GM23338 (cell line): ENCODE measurements at regions not wholly inside any gene's neighbourhood (a gene's known extent, or its start where the extent isn't known, plus 50 kb on each side); places are given as distances from the start of the nearest gene placed in this dataset.

ENCODE experiments used
- ATAC-seq: fragments of 200-7000 bp; cut with Tn5 transposase; 3 replicates; pipeline ENCODE4 v1.9.1; 2020
- DNase-seq: peaks from one replicate; pipeline ENCODE4 v3.0.0-alpha.2; 2015; ENCODE audit warnings: low spot score
- H2AFZ ChIP-seq: fragments of 200-600 bp; sonication (generic); 2 replicates; pipeline ENCODE4 v1.8.0; 2016; ENCODE audit warnings: antibody characterized with exemption, mild to moderate bottlenecking, moderate library complexity
- H3F3A ChIP-seq: fragments of 200-600 bp; sonication (generic); replicated peaks from 2 replicates; pipeline ENCODE4 v1.8.0; 2017; ENCODE audit warnings: antibody characterized with exemption, mixed run types, low read depth
- H3K27ac ChIP-seq: fragments of 200-600 bp; sonication (generic); 2 replicates; pipeline ENCODE4 v1.6.1; 2016; ENCODE audit warnings: low read depth
- H3K27me3 ChIP-seq: fragments of 200-600 bp; sonication (generic); 2 replicates; pipeline ENCODE4 v1.8.0; 2016; ENCODE audit warnings: mild to moderate bottlenecking, mixed run types, moderate library complexity; ENCODE audit not compliant: insufficient read depth
- H3K36me3 ChIP-seq: fragments of 200-600 bp; sonication (generic); 2 replicates; pipeline ENCODE4 v1.8.0; 2016; ENCODE audit warnings: mild to moderate bottlenecking; ENCODE audit not compliant: insufficient read depth
- H3K4me1 ChIP-seq: fragments of 200-600 bp; sonication (generic); 2 replicates; pipeline ENCODE4 v1.8.0; 2016; ENCODE audit warnings: mild to moderate bottlenecking, moderate library complexity; ENCODE audit not compliant: insufficient read depth
- H3K4me2 ChIP-seq: fragments of 200-600 bp; sonication (generic); 2 replicates; pipeline ENCODE4 v1.7.1; 2017; ENCODE audit warnings: mixed run types
- H3K4me3 ChIP-seq: fragments of 200-600 bp; sonication (generic); 2 replicates; pipeline ENCODE4 v1.6.1; 2016; ENCODE audit warnings: mixed run types
- H3K79me2 ChIP-seq: fragments of 200-600 bp; sonication (generic); replicated peaks from 2 replicates; pipeline ENCODE4 v1.8.0; 2017; ENCODE audit warnings: mild to moderate bottlenecking; ENCODE audit not compliant: insufficient read depth
- H3K9me2 ChIP-seq: fragments of 200-600 bp; sonication (generic); 2 replicates; pipeline ENCODE4 v1.8.0; 2017; ENCODE audit not compliant: insufficient read depth
- H4K20me1 ChIP-seq: fragments of 200-600 bp; sonication (generic); replicated peaks from 2 replicates; pipeline ENCODE4 v1.8.0; 2017; ENCODE audit warnings: mild to moderate bottlenecking; ENCODE audit not compliant: insufficient read depth
- H3K27ac Mint-ChIP-seq: 2 replicates; pipeline ENCODE4 v1.8.0; 2020; ENCODE audit warnings: inconsistent platforms, mild to moderate bottlenecking, moderate library complexity, mixed read lengths
- H3K27me3 Mint-ChIP-seq: 3 replicates; pipeline ENCODE4 v1.8.0; 2022; ENCODE audit warnings: low read depth, mild to moderate bottlenecking, moderate library complexity, mixed read lengths, inconsistent platforms; ENCODE audit not compliant: insufficient read depth, poor library complexity
- H3K36me3 Mint-ChIP-seq: 3 replicates; pipeline ENCODE4 v1.8.0; 2021; ENCODE audit warnings: low read depth, mild to moderate bottlenecking, inconsistent platforms, moderate library complexity, mixed read lengths
- H3K4me1 Mint-ChIP-seq: 3 replicates; pipeline ENCODE4 v1.8.0; 2020; ENCODE audit warnings: mild to moderate bottlenecking, inconsistent platforms, mixed read lengths
- H3K4me3 Mint-ChIP-seq: 3 replicates; pipeline ENCODE4 v1.8.0; 2021; ENCODE audit warnings: moderate library complexity, mild to moderate bottlenecking, inconsistent platforms, mixed read lengths
- H3K9me3 Mint-ChIP-seq: 3 replicates; pipeline ENCODE4 v1.8.0; 2020; ENCODE audit warnings: moderate library complexity, mild to moderate bottlenecking, inconsistent platforms, mixed read lengths
- CREB1 ChIP-seq: fragments of 250-450 bp; sonication (Bioruptor Pico); IDR thresholded peaks from 2 replicates; pipeline ENCODE4 v1.5.0; 2020; ENCODE audit warnings: low read depth, mild to moderate bottlenecking, moderate library complexity
- EZH2 ChIP-seq: fragments of 200-600 bp; sonication (generic); IDR thresholded peaks from one replicate; pipeline ENCODE4 v1.8.0; 2017; ENCODE audit warnings: antibody characterized with exemption, mild to moderate bottlenecking, low read depth; ENCODE audit not compliant: unreplicated experiment
- EZH2phosphoT487 ChIP-seq: fragments of 200-600 bp; sonication (generic); IDR thresholded peaks from one replicate; pipeline ENCODE4 v1.8.1; 2018; ENCODE audit warnings: antibody characterized with exemption; ENCODE audit not compliant: unreplicated experiment
- JUNB ChIP-seq: IDR thresholded peaks from one replicate; pipeline ENCODE4 v1.6.1; 2016; ENCODE audit warnings: antibody characterized with exemption; ENCODE audit not compliant: unreplicated experiment
- NANOG ChIP-seq: IDR thresholded peaks from 2 replicates; pipeline ENCODE4 v1.6.1; 2016; ENCODE audit warnings: antibody characterized with exemption, borderline replicate concordance
- POLR2AphosphoS5 ChIP-seq: IDR thresholded peaks from 2 replicates; pipeline ENCODE4 v1.6.1; 2016; ENCODE audit warnings: antibody characterized with exemption, low read depth
- STAT1 ChIP-seq: IDR thresholded peaks from one replicate; pipeline ENCODE4 v1.6.1; 2016; ENCODE audit warnings: antibody characterized with exemption; ENCODE audit not compliant: unreplicated experiment
- ZNF114 ChIP-seq: fragments of 250-450 bp; sonication (Bioruptor Pico); IDR thresholded peaks from 2 replicates; pipeline ENCODE4 v1.5.0; 2020; ENCODE audit warnings: mild to moderate bottlenecking, moderate library complexity
- ZNF331 ChIP-seq: fragments of 250-450 bp; sonication (Bioruptor Pico); IDR thresholded peaks from 2 replicates; pipeline ENCODE4 v1.5.0; 2020; ENCODE audit warnings: low read depth, mild to moderate bottlenecking, moderate library complexity
- TF ChIP-seq, protein P1 (sequence below): IDR thresholded peaks from one replicate; pipeline ENCODE4 v1.6.1; 2018; ENCODE audit warnings: antibody characterized with exemption; ENCODE audit not compliant: unreplicated experiment
- TF ChIP-seq, protein P2 (sequence below): fragments of 250-450 bp; sonication (Bioruptor Pico); IDR thresholded peaks from 2 replicates; pipeline ENCODE4 v1.5.0; 2020; ENCODE audit warnings: mild to moderate bottlenecking, moderate library complexity
- TF ChIP-seq, protein P3 (sequence below), 2 experiments: fragments of 200-600 bp in 1 of 2; sonication (generic) in 1 of 2; conservative IDR thresholded peaks; 2 replicates each; pipeline versions ENCODE4 v1.5.1 to v1.6.1; 2016 to 2017; ENCODE audit warnings: antibody characterized with exemption in 2 of 2, low read depth in 2 of 2, mild to moderate bottlenecking in 2 of 2, moderate library complexity in 1 of 2
- TF ChIP-seq, protein P4 (sequence below): IDR thresholded peaks from 2 replicates; pipeline ENCODE4 v1.6.1; 2016; ENCODE audit warnings: antibody characterized with exemption

DNA sequence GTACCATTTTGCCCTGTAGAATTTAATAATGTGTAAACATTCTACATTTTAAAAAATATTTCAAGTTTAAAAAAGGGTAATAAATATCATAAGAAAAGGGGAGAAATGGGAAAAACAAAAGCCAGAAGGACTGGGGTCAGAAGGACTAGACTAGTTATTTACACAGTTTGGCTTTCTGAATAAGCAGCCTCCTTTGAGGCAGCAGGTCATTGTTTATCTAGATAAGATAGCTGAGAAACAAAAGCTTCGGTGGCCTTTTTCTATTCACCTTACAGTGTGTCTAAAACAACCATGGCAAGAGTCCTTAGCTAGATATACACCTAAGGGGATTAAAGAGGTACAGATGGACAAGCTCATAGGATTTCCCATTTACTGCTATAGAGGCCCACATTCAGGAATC, 396.5 kb upstream of the PMFBP1 start:
- Histone ChIP-seq H3K36me3 (no peaks in the 10 kb centered on the region), H3K4me3 (no peak overlapping the region), H3K4me1 (peaks cover 16% of the 10 kb centered on the region), H3K4me2 (no peak overlapping the region), H3K27me3 (no peaks in the 10 kb centered on the region), H3K27ac (no peak overlapping the region), H3K79me2 (no peaks in the 10 kb centered on the region), H4K20me1 (no peaks in the 10 kb centered on the region), H2AFZ (no peak overlapping the region), H3F3A (no peaks in the 10 kb centered on the region), H3K9me2 (no peaks in the 10 kb centered on the region)
- DNase-seq (no peak), ATAC-seq (no peak)
- TF ChIP-seq STAT1 (no peak), EZH2phosphoT487 (no peak), ZNF114 (CRISPR knock-in tag) (no peak), ZNF331 (CRISPR knock-in tag) (no peak), POLR2AphosphoS5 (no peak), EZH2 (no peak), CREB1 (CRISPR knock-in tag) (no peak), JUNB (no peak), NANOG (no peak)
- TF ChIP-seq, protein P1, sequence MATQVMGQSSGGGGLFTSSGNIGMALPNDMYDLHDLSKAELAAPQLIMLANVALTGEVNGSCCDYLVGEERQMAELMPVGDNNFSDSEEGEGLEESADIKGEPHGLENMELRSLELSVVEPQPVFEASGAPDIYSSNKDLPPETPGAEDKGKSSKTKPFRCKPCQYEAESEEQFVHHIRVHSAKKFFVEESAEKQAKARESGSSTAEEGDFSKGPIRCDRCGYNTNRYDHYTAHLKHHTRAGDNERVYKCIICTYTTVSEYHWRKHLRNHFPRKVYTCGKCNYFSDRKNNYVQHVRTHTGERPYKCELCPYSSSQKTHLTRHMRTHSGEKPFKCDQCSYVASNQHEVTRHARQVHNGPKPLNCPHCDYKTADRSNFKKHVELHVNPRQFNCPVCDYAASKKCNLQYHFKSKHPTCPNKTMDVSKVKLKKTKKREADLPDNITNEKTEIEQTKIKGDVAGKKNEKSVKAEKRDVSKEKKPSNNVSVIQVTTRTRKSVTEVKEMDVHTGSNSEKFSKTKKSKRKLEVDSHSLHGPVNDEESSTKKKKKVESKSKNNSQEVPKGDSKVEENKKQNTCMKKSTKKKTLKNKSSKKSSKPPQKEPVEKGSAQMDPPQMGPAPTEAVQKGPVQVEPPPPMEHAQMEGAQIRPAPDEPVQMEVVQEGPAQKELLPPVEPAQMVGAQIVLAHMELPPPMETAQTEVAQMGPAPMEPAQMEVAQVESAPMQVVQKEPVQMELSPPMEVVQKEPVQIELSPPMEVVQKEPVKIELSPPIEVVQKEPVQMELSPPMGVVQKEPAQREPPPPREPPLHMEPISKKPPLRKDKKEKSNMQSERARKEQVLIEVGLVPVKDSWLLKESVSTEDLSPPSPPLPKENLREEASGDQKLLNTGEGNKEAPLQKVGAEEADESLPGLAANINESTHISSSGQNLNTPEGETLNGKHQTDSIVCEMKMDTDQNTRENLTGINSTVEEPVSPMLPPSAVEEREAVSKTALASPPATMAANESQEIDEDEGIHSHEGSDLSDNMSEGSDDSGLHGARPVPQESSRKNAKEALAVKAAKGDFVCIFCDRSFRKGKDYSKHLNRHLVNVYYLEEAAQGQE: no peak
- TF ChIP-seq, protein P2, sequence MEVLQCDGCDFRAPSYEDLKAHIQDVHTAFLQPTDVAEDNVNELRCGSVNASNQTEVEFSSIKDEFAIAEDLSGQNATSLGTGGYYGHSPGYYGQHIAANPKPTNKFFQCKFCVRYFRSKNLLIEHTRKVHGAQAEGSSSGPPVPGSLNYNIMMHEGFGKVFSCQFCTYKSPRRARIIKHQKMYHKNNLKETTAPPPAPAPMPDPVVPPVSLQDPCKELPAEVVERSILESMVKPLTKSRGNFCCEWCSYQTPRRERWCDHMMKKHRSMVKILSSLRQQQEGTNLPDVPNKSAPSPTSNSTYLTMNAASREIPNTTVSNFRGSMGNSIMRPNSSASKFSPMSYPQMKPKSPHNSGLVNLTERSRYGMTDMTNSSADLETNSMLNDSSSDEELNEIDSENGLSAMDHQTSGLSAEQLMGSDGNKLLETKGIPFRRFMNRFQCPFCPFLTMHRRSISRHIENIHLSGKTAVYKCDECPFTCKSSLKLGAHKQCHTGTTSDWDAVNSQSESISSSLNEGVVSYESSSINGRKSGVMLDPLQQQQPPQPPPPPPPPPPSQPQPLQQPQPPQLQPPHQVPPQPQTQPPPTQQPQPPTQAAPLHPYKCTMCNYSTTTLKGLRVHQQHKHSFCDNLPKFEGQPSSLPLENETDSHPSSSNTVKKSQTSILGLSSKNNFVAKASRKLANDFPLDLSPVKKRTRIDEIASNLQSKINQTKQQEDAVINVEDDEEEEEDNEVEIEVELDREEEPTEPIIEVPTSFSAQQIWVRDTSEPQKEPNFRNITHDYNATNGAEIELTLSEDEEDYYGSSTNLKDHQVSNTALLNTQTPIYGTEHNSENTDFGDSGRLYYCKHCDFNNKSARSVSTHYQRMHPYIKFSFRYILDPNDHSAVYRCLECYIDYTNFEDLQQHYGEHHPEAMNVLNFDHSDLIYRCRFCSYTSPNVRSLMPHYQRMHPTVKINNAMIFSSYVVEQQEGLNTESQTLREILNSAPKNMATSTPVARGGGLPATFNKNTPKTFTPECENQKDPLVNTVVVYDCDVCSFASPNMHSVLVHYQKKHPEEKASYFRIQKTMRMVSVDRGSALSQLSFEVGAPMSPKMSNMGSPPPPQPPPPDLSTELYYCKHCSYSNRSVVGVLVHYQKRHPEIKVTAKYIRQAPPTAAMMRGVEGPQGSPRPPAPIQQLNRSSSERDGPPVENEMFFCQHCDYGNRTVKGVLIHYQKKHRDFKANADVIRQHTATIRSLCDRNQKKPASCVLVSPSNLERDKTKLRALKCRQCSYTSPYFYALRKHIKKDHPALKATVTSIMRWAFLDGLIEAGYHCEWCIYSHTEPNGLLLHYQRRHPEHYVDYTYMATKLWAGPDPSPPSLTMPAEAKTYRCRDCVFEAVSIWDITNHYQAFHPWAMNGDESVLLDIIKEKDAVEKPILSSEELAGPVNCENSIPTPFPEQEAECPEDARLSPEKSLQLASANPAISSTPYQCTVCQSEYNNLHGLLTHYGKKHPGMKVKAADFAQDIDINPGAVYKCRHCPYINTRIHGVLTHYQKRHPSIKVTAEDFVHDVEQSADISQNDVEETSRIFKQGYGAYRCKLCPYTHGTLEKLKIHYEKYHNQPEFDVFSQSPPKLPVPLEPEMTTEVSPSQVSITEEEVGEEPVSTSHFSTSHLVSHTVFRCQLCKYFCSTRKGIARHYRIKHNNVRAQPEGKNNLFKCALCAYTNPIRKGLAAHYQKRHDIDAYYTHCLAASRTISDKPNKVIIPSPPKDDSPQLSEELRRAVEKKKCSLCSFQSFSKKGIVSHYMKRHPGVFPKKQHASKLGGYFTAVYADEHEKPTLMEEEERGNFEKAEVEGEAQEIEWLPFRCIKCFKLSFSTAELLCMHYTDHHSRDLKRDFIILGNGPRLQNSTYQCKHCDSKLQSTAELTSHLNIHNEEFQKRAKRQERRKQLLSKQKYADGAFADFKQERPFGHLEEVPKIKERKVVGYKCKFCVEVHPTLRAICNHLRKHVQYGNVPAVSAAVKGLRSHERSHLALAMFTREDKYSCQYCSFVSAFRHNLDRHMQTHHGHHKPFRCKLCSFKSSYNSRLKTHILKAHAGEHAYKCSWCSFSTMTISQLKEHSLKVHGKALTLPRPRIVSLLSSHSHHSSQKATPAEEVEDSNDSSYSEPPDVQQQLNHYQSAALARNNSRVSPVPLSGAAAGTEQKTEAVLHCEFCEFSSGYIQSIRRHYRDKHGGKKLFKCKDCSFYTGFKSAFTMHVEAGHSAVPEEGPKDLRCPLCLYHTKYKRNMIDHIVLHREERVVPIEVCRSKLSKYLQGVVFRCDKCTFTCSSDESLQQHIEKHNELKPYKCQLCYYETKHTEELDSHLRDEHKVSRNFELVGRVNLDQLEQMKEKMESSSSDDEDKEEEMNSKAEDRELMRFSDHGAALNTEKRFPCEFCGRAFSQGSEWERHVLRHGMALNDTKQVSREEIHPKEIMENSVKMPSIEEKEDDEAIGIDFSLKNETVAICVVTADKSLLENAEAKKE (CRISPR knock-in tag): no peak
- TF ChIP-seq, protein P3, sequence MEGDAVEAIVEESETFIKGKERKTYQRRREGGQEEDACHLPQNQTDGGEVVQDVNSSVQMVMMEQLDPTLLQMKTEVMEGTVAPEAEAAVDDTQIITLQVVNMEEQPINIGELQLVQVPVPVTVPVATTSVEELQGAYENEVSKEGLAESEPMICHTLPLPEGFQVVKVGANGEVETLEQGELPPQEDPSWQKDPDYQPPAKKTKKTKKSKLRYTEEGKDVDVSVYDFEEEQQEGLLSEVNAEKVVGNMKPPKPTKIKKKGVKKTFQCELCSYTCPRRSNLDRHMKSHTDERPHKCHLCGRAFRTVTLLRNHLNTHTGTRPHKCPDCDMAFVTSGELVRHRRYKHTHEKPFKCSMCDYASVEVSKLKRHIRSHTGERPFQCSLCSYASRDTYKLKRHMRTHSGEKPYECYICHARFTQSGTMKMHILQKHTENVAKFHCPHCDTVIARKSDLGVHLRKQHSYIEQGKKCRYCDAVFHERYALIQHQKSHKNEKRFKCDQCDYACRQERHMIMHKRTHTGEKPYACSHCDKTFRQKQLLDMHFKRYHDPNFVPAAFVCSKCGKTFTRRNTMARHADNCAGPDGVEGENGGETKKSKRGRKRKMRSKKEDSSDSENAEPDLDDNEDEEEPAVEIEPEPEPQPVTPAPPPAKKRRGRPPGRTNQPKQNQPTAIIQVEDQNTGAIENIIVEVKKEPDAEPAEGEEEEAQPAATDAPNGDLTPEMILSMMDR (conservative IDR thresholded peaks at IDR 0.05; ENCODE audit: low read depth in 2 of 2): no peak
- TF ChIP-seq, protein P4, sequence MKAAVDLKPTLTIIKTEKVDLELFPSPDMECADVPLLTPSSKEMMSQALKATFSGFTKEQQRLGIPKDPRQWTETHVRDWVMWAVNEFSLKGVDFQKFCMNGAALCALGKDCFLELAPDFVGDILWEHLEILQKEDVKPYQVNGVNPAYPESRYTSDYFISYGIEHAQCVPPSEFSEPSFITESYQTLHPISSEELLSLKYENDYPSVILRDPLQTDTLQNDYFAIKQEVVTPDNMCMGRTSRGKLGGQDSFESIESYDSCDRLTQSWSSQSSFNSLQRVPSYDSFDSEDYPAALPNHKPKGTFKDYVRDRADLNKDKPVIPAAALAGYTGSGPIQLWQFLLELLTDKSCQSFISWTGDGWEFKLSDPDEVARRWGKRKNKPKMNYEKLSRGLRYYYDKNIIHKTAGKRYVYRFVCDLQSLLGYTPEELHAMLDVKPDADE: no peak
- H3K27me3 Mint-ChIP-seq: peaks cover 2% of the 10 kb centered on the region
- H3K27ac Mint-ChIP-seq: no peak overlapping the region
- H3K4me1 Mint-ChIP-seq: peaks cover 11% of the 10 kb centered on the region; the same call in 2 of the 3 replicates
- H3K9me3 Mint-ChIP-seq: no peaks in the 10 kb centered on the region; the same call in 2 of the 3 replicates
- no peak overlapping the region for H3K4me3 Mint-ChIP-seq
- no peaks in the 10 kb centered on the region; the same call in 2 of the 3 replicates for H3K36me3 Mint-ChIP-seq
